HG02840 (cell line): ENCODE measurements at regions not wholly inside any gene's neighbourhood (a gene's known extent, or its start where the extent isn't known, plus 50 kb on each side); places are given as distances from the start of the nearest gene placed in this dataset.

Experiments
- ATAC-seq: cut with Tn5 transposase; IDR thresholded peaks from one replicate; pipeline ENCODE4 v1.9.1; 2021; ENCODE audit warnings: mild to moderate bottlenecking, moderate library complexity, moderate number of reproducible peaks; ENCODE audit not compliant: unreplicated experiment, low FRiP score

DNA sequence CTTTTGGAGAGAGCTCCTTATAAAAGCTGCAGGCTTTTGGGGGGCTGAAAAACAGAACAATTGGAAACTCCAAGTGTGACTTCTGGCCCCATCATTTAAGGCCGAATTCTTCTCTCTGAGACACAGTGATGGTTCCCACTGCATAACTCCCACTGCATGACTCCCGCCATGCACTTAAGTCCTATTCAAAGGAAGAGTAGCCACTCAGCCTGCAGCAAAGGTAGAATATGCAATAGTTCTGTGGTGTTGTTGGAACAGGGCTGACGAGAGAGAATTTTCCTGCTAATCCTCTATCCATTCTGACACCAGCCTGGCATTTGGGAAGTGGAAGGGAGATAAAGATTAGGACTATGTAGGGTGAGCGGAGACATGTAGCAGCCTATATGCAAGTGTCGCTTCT is 185.6 kb upstream of the ZNF462 start:
- ATAC-seq = no peak

DNA sequence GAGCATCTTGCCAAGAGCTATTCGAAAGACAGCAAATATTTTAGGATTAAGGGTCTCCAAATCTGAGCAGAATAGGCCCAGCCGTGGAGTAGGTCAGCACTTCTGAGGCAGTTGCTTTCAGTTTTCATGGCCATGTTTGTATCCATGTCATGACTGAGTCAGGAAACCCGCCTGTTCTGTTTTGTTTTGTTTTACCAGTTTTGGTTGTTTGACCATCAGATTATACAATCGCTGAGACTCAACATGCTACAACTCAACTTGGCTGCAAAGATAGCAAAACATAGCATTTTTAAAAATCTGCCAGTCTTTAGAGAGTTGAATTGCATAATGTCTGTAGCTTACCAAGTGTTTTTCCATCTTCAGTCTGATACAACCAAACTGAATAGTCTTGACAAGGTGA is 185.1 kb upstream of the ZNF462 start:
- ATAC-seq = no peak

DNA sequence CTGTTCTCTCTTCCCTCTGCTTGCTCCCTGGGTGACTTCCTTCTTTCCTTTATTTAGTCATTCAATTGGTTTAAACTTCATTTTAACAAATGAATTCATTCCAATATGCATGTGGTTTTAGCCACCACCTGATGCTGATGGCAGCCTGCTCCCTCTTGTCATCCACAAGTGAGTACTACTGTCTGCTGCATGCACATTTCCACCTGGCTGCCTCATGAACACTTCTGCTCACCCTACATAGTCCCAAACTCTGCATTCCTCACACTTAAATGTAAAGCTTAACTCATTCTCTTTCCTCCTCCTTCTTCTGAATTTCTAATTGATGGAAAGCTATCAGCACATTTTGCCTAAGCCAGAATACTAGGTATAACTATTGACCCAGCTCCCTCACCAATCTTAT is 184.7 kb upstream of the ZNF462 start:
- ATAC-seq = no peak

- ATAC-seq = no peak
Measured at GRCh38 chr9:106682420-106682819, 180.5 kb upstream of the ZNF462 start.

DNA sequence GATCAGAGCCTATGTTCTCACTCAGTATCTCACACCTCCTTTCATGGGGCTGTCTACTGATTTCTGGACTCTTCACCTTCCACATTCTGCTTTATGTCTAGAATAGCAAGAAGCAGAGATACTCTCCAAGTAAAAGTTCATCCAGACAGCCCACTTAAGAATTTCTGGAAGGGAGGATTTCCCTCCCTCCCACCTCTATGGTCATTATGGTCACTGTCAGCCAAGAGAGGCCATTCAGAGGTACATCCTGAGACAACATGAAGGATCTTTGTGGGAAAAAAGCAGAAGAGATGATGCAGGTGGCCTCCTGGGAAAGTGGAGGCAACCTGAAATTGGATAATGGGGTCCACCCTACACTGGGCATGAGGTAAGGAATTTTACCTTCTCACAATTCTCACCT is 179.5 kb upstream of the ZNF462 start:
- no peak for ATAC-seq

DNA sequence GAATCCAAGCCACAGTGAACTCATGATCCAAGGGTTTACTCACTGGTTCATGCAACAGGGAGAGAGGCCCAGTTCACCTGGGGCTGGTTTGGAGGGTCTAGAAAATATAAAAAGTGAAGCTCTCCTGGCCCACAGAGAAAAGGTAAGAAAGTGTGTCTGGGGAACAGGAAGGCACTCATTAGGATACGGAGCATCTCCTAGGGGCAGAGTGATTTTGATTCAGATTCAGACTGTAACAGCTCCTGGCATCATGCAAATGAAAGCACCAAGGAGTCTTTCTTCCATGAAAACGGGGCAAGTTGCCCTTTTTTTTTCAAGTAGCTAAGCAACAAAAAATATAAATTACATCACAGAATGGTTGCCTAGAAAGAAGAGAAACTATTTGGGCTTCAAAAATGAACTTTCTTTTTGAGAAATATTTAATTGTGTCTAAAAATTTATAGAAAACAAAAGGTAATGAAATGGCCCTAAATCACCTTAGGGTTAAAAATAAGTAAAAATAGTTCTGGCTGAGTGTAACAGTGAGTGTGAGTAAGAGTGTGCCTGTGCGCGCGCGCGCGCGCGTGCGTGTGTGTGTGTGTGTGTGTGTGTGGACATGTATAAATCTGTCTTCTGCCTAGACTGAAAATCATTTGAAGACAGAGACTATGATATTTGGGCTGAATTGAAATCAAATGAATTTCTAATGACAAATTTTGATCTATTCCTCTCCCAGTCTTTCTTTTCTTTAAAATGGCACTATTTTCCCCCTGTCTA is 177.8 kb upstream of the ZNF462 start:
- no peak for ATAC-seq

GRCh38 chr9:106689089-106689488 is 173.9 kb upstream of the ZNF462 start:
- no peak for ATAC-seq

- no peak for ATAC-seq
Measured at GRCh38 chr9:106691627-106692026, 171.3 kb upstream of the ZNF462 start.

GRCh38 chr9:106693558-106693957 is 169.4 kb upstream of the ZNF462 start:
- ATAC-seq = no peak

- ATAC-seq = no peak
Measured at GRCh38 chr9:106696804-106697203, 166.2 kb upstream of the ZNF462 start.

- ATAC-seq = no peak
Measured at GRCh38 chr9:106697390-106697749, 165.6 kb upstream of the ZNF462 start.

DNA sequence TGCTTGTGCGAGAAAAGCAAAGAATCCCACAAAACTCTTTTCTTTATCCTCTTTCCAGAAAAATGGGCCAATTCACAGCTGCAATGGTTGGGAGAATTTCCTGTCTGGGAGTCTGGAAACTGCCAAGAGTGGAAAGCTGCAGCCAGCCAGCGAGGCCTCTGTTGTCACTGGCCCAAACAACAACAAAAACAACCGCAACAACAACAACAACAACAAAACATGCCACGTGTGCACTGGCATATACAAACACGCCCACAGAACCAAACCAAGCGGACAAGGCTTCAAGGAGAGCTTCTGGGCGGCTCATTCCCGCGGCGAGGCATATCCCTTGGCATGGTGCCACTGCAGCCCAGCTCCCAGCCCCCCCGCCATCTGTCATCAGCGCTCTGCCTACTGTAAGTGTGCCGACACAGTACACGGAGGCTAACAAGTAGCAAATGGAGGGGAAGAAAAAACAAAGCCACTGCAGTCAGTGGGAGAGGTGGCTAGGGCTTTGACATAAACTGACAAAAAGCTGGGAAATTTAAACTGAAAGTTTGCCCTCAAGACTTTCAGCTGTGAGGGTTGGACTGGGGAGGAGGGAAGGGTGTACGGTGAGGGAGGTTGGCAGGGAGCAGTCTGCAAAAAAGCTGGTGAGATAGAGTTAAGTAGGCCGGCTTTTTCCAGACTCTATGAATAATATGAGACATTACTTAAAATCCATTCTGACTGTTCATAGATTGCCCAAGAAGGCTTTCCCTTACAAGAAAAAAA is 165.0 kb upstream of the ZNF462 start:
- no peak for ATAC-seq

DNA sequence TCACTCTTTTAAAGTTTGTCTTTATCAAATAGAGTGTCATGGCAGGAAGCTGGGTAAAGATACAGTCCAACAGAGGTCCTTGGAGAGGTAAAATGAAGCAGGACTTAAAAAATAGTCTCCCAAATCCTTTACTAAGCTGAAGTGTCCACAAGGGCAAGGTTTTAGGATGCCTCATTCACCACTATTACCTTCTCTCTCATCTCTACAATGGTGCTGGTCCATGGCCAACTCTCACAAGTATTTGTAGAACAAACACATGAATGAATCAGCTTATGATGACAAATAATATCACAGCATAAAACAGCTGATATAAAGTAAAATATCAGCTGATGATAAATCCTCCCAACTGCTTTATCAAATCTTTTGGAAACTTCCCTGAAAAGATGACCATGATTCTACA is 162.3 kb upstream of the ZNF462 start:
- no peak for ATAC-seq

DNA sequence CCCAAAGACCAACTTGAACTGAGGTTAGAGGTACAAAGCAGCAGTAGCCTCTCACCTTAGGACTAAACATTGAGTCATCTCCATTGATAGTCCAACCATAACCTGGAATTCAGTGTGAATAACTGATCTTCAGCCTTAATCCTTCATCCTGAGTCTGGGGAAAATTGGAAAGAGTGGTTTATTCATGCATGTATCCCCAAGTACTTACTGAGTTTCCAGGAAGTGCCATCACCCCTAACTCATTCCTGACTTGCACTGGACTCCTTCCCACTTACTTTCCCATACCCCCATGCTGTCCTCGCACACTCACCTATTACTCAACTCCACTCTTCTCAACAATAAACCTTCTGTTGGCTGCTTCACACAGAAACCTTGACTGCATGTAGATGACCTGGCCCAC is 161.4 kb upstream of the ZNF462 start:
- ATAC-seq = no peak

GRCh38 chr9:106704056-106704615 is 158.8 kb upstream of the ZNF462 start:
- no peak for ATAC-seq

DNA sequence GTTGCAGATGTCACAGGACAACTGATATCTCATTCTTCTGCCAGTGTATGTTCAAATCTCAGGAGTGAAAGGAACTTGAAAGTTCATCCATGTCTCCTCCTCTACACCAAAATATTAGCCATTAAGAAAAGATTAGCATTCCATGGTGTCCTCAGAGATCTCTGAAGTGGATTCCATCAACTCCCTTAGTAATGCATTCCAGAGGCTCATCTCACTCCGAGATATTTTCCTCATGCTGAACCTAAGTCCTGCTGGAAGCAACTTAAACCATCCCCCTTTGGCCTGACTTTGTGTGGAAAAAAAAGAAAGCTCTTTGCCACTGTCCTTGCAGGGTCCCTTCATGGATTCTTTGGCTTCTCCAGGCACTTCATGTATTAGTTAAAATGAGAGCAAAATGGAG is 155.7 kb upstream of the ZNF462 start:
- no peak for ATAC-seq

DNA sequence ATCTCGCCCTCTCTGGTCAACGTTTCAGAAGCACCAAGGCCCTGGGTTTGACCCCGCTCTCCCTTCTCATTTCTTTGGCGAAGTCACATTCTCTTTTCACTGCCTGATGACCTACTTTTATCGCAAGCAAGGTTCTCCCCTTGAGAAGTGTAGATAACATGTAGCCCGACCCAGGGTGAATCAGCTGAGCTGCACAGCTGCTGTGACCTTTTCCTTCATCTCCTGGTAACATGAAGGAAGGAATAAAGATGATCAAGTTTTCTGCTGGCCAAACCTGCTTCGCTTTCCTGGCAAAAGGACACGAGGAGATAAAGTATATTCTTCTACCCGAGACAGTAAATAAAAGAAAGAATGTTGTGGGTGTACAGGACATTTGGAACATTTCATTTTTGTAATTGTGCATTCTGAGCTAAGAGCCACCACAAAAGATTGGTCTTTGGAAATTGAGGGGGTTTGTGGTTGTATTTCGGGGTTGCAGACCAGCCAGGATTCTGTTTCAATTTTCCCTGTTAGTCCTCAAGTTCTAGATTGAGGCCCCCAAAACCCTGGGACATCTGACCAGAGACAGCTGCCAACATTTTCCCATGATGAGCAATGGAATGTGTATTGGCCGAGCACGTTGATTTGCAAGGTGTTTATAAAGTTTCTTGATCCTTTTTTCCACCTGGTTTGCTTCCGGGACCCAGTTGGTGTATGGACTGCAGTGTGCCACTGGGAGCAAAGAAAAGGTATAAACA is 155.1 kb upstream of the ZNF462 start:
- ATAC-seq = no peak

DNA sequence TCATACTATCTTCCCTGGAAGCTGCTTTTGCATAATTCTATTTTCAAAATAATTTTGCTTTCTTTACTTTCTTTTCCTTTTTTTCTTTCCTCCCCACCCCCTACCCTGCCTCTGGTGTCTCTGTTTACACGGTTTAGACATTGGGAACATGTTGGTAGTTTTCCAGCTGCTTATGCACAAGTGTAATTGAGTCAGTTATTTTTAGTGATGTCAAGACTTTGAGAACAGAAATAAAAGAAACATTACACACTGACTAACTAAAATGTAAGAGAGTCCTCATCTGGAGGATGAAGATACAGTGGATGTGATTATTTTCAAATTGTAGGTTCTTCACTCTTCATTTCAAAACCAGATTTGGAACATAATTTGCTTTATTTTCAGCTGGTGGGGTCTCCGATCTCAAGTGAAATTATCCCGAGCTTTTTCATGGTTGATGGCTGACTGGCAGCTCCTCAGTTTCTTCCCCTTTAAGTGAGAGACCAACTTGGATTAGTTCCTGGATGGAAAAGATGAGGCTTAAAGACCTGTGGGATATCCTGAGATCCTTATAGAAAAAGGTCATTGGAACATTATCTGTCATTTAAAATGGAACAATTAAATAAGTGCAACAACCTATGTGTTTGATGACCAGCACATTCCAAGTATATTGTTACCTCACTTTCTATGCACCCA is 154.4 kb upstream of the ZNF462 start:
- no peak for ATAC-seq

- no peak for ATAC-seq
Measured at GRCh38 chr9:106712279-106712678, 150.7 kb upstream of the ZNF462 start.

GRCh38 chr9:106713206-106713605 is 149.8 kb upstream of the ZNF462 start:
- ATAC-seq = no peak

- no peak for ATAC-seq
Measured at GRCh38 chr9:106716820-106717219, 146.1 kb upstream of the ZNF462 start.
